ENCODE measurements at regions not wholly inside any gene's neighbourhood (a gene's known extent, or its start where the extent isn't known, plus 50 kb on each side); places are given as distances from the start of the nearest gene placed in this dataset.

DNA sequence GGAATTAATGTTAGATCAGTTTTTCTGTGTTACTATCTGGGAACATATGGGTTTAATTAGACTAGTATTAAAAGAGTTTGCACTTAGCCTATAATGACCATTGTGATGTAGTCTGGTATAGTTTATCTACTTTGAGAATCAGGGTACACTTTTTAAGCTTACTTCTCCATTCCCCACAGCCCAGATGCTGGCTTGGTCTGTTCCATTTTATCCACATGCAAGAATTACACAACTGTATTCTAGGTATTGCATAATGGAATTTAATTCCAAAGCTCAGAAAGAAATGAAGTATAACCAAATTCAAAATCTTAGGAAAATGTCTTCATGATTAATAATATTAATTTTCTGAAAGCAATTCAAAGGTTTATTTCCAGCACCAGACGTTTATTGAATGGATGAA is 122.2 kb upstream of the PDGFD start:
- WGBS (ENCODE audit: insufficient coverage) = no CpG with 5 or more reads among the region's 1 CpG
- H3K27ac Mint-ChIP-seq = no peak overlapping the region
- no peak overlapping the region for H3K27ac ChIP-seq (ENCODE audit: low read depth in 1 of 2, low read length in 2 of 2)
- H2AFZ ChIP-seq (ENCODE audit: insufficient read depth, low read depth, low read length, poor library complexity, severe bottlenecking) = no peak overlapping the region
- no peaks in the 10 kb centered on the region for H3K27me3 ChIP-seq (ENCODE audit: control insufficient read depth in 2 of 2, insufficient read depth in 2 of 2, low read length in 2 of 2)
- no peak overlapping the region for H3K9ac ChIP-seq (ENCODE audit: insufficient read depth, low read length, poor library complexity, severe bottlenecking)
- no peaks in the 10 kb centered on the region for H4K20me1 ChIP-seq (ENCODE audit: insufficient read depth, low read length)
- H3K4me3 Mint-ChIP-seq = no peak overlapping the region
- H3K9me3 ChIP-seq (replicated peaks in 1 of 2; ENCODE audit: control insufficient read depth in 1 of 2, insufficient read depth in 1 of 2, low read length in 2 of 2) = no peaks in the 10 kb centered on the region
- intact Hi-C loops (cut with micrococcal nuclease) = no loop called here
- H3K27me3 Mint-ChIP-seq (ENCODE audit: low read depth in 3 of 3) = no peaks in the 10 kb centered on the region
- no peak for DNase-seq
- TF ChIP-seq, protein P1, sequence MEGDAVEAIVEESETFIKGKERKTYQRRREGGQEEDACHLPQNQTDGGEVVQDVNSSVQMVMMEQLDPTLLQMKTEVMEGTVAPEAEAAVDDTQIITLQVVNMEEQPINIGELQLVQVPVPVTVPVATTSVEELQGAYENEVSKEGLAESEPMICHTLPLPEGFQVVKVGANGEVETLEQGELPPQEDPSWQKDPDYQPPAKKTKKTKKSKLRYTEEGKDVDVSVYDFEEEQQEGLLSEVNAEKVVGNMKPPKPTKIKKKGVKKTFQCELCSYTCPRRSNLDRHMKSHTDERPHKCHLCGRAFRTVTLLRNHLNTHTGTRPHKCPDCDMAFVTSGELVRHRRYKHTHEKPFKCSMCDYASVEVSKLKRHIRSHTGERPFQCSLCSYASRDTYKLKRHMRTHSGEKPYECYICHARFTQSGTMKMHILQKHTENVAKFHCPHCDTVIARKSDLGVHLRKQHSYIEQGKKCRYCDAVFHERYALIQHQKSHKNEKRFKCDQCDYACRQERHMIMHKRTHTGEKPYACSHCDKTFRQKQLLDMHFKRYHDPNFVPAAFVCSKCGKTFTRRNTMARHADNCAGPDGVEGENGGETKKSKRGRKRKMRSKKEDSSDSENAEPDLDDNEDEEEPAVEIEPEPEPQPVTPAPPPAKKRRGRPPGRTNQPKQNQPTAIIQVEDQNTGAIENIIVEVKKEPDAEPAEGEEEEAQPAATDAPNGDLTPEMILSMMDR (IDR thresholded peaks at IDR 0.05) = no peak
- no peaks in the 10 kb centered on the region for H3K4me1 ChIP-seq (ENCODE audit: control insufficient read depth in 1 of 2, insufficient read depth in 2 of 2, low read length in 2 of 2)
- no peaks in the 10 kb centered on the region for H3K79me2 ChIP-seq (ENCODE audit: insufficient read depth, low read length)
- no peak overlapping the region for H3K4me2 ChIP-seq (replicated peaks; ENCODE audit: extremely low read depth, low read length, poor library complexity, severe bottlenecking)
- H3K4me1 Mint-ChIP-seq = no peaks in the 10 kb centered on the region
- peaks cover 0 to 7% (median 0%) of the 10 kb centered on the region in 7 donors for H3K9me3 Mint-ChIP-seq
- no peaks in the 10 kb centered on the region for H3K36me3 Mint-ChIP-seq
- no peaks in the 10 kb centered on the region for H3K36me3 ChIP-seq (replicated peaks in 1 of 2; ENCODE audit: control insufficient read depth in 1 of 2, insufficient read depth in 2 of 2, low read length in 2 of 2)
- no peak overlapping the region for H3K4me3 ChIP-seq (replicated peaks in 1 of 3; ENCODE audit: low read depth in 2 of 3, low read length in 3 of 3)

DNA sequence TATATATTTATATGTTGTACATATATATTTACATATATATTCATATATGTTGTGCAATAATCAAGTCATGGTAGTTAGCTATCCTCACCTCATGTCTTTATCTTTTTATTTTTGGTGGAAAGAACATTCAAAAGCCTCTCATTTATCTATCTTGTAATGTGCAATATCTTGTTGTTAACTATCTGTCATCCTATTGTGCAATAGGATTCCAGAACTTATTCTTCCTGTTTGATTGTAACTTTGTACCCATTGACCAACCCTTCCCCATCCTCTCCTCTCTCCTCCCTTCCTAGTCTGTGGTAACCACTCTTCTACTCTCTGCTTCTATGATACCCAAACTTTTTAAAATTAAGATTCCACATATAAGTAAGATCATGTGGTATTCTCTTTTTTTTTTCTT is 115.6 kb upstream of the PDGFD start:
- no peak overlapping the region for H3K9ac ChIP-seq (ENCODE audit: insufficient read depth, low read length, poor library complexity, severe bottlenecking)
- no peak overlapping the region for H3K4me2 ChIP-seq (replicated peaks; ENCODE audit: extremely low read depth, low read length, poor library complexity, severe bottlenecking)
- H3K9me3 ChIP-seq (replicated peaks in 1 of 2; ENCODE audit: control insufficient read depth in 1 of 2, insufficient read depth in 1 of 2, low read length in 2 of 2) = no peaks in the 10 kb centered on the region
- TF ChIP-seq, protein P1 (IDR thresholded peaks at IDR 0.05) = no peak
- no peaks in the 10 kb centered on the region for H3K36me3 ChIP-seq (replicated peaks in 1 of 2; ENCODE audit: control insufficient read depth in 1 of 2, insufficient read depth in 2 of 2, low read length in 2 of 2)
- peaks cover 0 to 3% (median 0%) of the 10 kb centered on the region in 7 donors for H3K9me3 Mint-ChIP-seq
- H3K4me3 Mint-ChIP-seq = no peak overlapping the region
- H3K4me1 Mint-ChIP-seq = peaks cover 2% of the 10 kb centered on the region
- H3K27me3 Mint-ChIP-seq (ENCODE audit: low read depth in 3 of 3) = no peaks in the 10 kb centered on the region
- H3K4me1 ChIP-seq (ENCODE audit: control insufficient read depth in 1 of 2, insufficient read depth in 2 of 2, low read length in 2 of 2) = no peaks in the 10 kb centered on the region
- no peak overlapping the region for H3K27ac Mint-ChIP-seq
- H3K79me2 ChIP-seq (ENCODE audit: insufficient read depth, low read length) = no peaks in the 10 kb centered on the region
- no peaks in the 10 kb centered on the region for H3K36me3 Mint-ChIP-seq
- no peak overlapping the region for H3K4me3 ChIP-seq (replicated peaks in 1 of 3; ENCODE audit: low read depth in 2 of 3, low read length in 3 of 3)
- no peaks in the 10 kb centered on the region for H3K27me3 ChIP-seq (ENCODE audit: control insufficient read depth in 2 of 2, insufficient read depth in 2 of 2, low read length in 2 of 2)
- H3K27ac ChIP-seq (ENCODE audit: low read depth in 1 of 2, low read length in 2 of 2) = no peak overlapping the region
- DNase-seq = no peak
- no peaks in the 10 kb centered on the region for H4K20me1 ChIP-seq (ENCODE audit: insufficient read depth, low read length)
- no peak overlapping the region for H2AFZ ChIP-seq (ENCODE audit: insufficient read depth, low read depth, low read length, poor library complexity, severe bottlenecking)
- intact Hi-C loops (cut with micrococcal nuclease) = no loop called here

Measured in CD14-positive monocyte (primary cell).